ENCODE measurements at regions not wholly inside any gene's neighbourhood (a gene's known extent, or its start where the extent isn't known, plus 50 kb on each side); places are given as distances from the start of the nearest gene placed in this dataset.
A peak's percentile ranks its signal among the peaks of the same experiment; 100 is the strongest.

DNA sequence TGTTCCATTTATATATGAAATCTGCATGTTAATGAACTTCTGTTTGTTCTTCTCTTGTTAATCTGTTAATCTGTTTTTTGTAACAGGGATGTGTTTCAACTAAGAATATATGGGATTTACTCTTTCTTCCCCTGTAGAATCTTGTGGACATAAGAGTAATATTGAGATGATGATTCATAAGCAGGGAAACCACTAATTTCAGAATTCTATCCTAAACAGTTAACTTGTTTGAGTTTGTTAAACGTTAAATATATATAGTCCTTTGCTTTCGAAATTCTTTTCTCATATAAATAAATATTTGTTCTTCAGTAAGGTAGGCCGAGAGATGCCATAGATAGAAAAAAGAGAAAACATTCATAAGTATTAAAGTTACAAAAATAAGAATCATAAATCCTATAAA is 1052.2 kb upstream of the SPRY2 start:
- no peaks in the 10 kb centered on the region for H4K20me1 ChIP-seq (ENCODE audit: insufficient read depth, poor library complexity, severe bottlenecking)
- no peak for DNase-seq (ENCODE audit: low spot score)
- H3K4me3 ChIP-seq: no peak overlapping the region
- no peaks in the 10 kb centered on the region for H3K36me3 ChIP-seq (replicated peaks; ENCODE audit: insufficient read depth, low read depth)
- no peaks in the 10 kb centered on the region for H3K27me3 ChIP-seq
- H3K9me2 ChIP-seq (replicated peaks; ENCODE audit: insufficient read depth): no peaks in the 10 kb centered on the region
- peaks cover 4% of the 10 kb centered on the region for H3K4me1 ChIP-seq (ENCODE audit: insufficient read depth)
- H3K4me2 ChIP-seq: no peak overlapping the region
- TF ChIP-seq EZH2phosphoT487 (IDR thresholded peaks at IDR 0.05; ENCODE audit: low read depth, severe bottlenecking, unreplicated experiment) (no peak), EZH2 (IDR thresholded peaks at IDR 0.05; ENCODE audit: borderline replicate concordance) (no peak)
- TF ChIP-seq, protein P1, sequence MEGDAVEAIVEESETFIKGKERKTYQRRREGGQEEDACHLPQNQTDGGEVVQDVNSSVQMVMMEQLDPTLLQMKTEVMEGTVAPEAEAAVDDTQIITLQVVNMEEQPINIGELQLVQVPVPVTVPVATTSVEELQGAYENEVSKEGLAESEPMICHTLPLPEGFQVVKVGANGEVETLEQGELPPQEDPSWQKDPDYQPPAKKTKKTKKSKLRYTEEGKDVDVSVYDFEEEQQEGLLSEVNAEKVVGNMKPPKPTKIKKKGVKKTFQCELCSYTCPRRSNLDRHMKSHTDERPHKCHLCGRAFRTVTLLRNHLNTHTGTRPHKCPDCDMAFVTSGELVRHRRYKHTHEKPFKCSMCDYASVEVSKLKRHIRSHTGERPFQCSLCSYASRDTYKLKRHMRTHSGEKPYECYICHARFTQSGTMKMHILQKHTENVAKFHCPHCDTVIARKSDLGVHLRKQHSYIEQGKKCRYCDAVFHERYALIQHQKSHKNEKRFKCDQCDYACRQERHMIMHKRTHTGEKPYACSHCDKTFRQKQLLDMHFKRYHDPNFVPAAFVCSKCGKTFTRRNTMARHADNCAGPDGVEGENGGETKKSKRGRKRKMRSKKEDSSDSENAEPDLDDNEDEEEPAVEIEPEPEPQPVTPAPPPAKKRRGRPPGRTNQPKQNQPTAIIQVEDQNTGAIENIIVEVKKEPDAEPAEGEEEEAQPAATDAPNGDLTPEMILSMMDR (IDR thresholded peaks at IDR 0.05; ENCODE audit: poor library complexity): no peak
- H2AFZ ChIP-seq: peak overlapping the region; percentile 3
- WGBS (ENCODE audit: low lambda C conversion rate, missing lambda C conversion rate): 73% methylated on average over 3 of the region's 3 CpGs
- peak overlapping the region; percentile 4 for H3K27ac ChIP-seq
- no peaks in the 10 kb centered on the region for H3K9me3 ChIP-seq (ENCODE audit: low read depth)
- no peaks in the 10 kb centered on the region for H3K79me2 ChIP-seq

DNA sequence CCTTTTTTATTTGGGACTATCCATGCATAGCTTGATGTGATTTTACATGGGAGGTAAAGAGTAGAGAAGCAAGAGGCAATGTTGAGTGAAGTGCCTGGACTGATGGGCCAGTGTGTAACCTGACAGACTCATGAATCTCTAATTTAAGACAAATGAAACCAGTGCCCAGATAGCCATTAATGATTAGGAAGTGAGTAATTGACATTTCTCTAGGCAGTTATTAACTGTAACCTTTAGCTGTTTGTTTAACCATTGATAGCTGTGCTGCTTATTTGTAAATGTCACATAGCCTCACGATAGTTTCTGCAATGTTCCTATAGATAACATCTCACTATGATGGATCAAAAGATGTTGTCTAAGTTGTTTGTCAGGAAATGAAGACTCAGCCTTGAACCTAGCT is 1047.5 kb upstream of the SPRY2 start:
- no peaks in the 10 kb centered on the region for H3K4me1 ChIP-seq (ENCODE audit: insufficient read depth)
- H3K27ac ChIP-seq: no peak overlapping the region
- no peak for DNase-seq (ENCODE audit: low spot score)
- TF ChIP-seq EZH2 (IDR thresholded peaks at IDR 0.05; ENCODE audit: borderline replicate concordance) (no peak), EZH2phosphoT487 (IDR thresholded peaks at IDR 0.05; ENCODE audit: low read depth, severe bottlenecking, unreplicated experiment) (no peak)
- TF ChIP-seq, protein P1 (IDR thresholded peaks at IDR 0.05; ENCODE audit: poor library complexity): no peak
- no peak overlapping the region for H3K4me3 ChIP-seq
- H3K79me2 ChIP-seq: no peaks in the 10 kb centered on the region
- H3K9me2 ChIP-seq (replicated peaks; ENCODE audit: insufficient read depth): no peaks in the 10 kb centered on the region
- no peak overlapping the region for H2AFZ ChIP-seq
- 47% methylated on average over 1 of the region's 1 CpG for WGBS (ENCODE audit: low lambda C conversion rate, missing lambda C conversion rate)
- H3K36me3 ChIP-seq (replicated peaks; ENCODE audit: insufficient read depth, low read depth): no peaks in the 10 kb centered on the region
- H4K20me1 ChIP-seq (ENCODE audit: insufficient read depth, poor library complexity, severe bottlenecking): no peaks in the 10 kb centered on the region
- H3K4me2 ChIP-seq: no peak overlapping the region
- H3K9me3 ChIP-seq (ENCODE audit: low read depth): no peaks in the 10 kb centered on the region
- H3K27me3 ChIP-seq: no peaks in the 10 kb centered on the region

DNA sequence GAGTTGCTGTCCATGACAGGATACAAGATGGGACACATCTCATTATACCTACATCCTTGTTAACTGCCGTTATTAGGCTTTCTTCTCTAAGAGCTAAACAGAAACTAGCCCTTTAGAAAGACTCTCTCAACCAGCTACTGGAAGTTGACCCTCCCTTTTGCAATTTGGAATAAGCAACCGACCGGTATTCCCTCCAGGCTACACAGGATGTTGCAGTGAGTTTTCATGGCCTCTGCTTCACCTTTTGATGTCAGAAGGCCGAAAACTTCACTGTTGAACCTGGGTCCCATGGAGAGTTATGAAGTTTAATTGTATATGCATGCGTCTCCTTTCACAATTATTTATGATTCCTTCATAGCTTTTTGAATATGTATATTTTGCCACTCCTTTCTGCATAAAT is 1042.5 kb upstream of the SPRY2 start:
- Histone ChIP-seq H3K27me3 (no peaks in the 10 kb centered on the region), H3K27ac (no peak overlapping the region), H4K20me1 (ENCODE audit: insufficient read depth, poor library complexity, severe bottlenecking) (no peaks in the 10 kb centered on the region), H3K9me3 (ENCODE audit: low read depth) (no peaks in the 10 kb centered on the region), H3K9me2 (replicated peaks; ENCODE audit: insufficient read depth) (no peaks in the 10 kb centered on the region), H3K4me2 (no peak overlapping the region), H3K4me3 (no peak overlapping the region), H2AFZ (no peak overlapping the region), H3K36me3 (replicated peaks; ENCODE audit: insufficient read depth, low read depth) (no peaks in the 10 kb centered on the region), H3K79me2 (no peaks in the 10 kb centered on the region), H3K4me1 (ENCODE audit: insufficient read depth) (no peaks in the 10 kb centered on the region)
- TF ChIP-seq, protein P1 (IDR thresholded peaks at IDR 0.05; ENCODE audit: poor library complexity): no peak
- no peak for TF ChIP-seq EZH2 (IDR thresholded peaks at IDR 0.05; ENCODE audit: borderline replicate concordance)
- TF ChIP-seq EZH2phosphoT487 (IDR thresholded peaks at IDR 0.05; ENCODE audit: low read depth, severe bottlenecking, unreplicated experiment): no peak
- DNase-seq (ENCODE audit: low spot score): no peak
- WGBS (ENCODE audit: low lambda C conversion rate, missing lambda C conversion rate): 86% methylated on average over 5 of the region's 5 CpGs

DNA sequence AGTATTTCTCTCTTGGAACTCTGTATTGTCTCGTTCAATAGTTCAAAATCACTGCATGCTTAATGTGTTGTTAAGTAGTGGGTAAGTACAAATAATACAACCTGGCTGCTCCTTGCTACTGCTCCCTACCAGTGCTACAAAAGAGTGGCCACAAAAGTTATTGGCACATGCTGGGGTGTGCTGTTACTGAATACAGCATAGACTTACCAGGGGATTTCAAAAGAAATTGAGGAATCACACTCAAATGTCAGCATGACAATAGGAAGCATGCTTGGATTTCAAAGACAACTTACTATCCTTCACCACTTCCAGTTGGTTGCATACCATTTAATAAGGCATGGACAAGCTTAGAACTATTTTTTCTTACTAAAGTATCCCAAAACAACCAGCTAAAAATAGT is 1041.3 kb upstream of the SPRY2 start:
- 100% methylated on average over 1 of the region's 1 CpG for WGBS (ENCODE audit: low lambda C conversion rate, missing lambda C conversion rate)

More for the DNA sequence above, 1041.3 kb upstream of the SPRY2 start:
- DNase-seq (ENCODE audit: low spot score): no peak
- H3K9me3 ChIP-seq (ENCODE audit: low read depth): no peaks in the 10 kb centered on the region
- H4K20me1 ChIP-seq (ENCODE audit: insufficient read depth, poor library complexity, severe bottlenecking): no peaks in the 10 kb centered on the region
- H3K9me2 ChIP-seq (replicated peaks; ENCODE audit: insufficient read depth): no peaks in the 10 kb centered on the region
- no peaks in the 10 kb centered on the region for H3K4me1 ChIP-seq (ENCODE audit: insufficient read depth)
- no peaks in the 10 kb centered on the region for H3K36me3 ChIP-seq (replicated peaks; ENCODE audit: insufficient read depth, low read depth)
- H3K79me2 ChIP-seq: no peaks in the 10 kb centered on the region
- H2AFZ ChIP-seq: no peak overlapping the region
- H3K4me2 ChIP-seq: no peak overlapping the region
- no peak overlapping the region for H3K4me3 ChIP-seq
- H3K27me3 ChIP-seq: no peaks in the 10 kb centered on the region
- no peak overlapping the region for H3K27ac ChIP-seq
- TF ChIP-seq, protein P1 (IDR thresholded peaks at IDR 0.05; ENCODE audit: poor library complexity): no peak
- no peak for TF ChIP-seq EZH2 (IDR thresholded peaks at IDR 0.05; ENCODE audit: borderline replicate concordance)

Measured in hepatocyte (in vitro differentiated cells).